ENCODE measurements at regions not wholly inside any gene's neighbourhood (a gene's known extent, or its start where the extent isn't known, plus 50 kb on each side); places are given as distances from the start of the nearest gene placed in this dataset.

- Mint-ChIP-seq H3K4me1 (no peaks in the 10 kb centered on the region), H3K4me3 (no peak overlapping the region), H3K9me3 (peaks cover 3 to 10% (median 5%) of the 10 kb centered on the region in 7 donors), H3K27ac (no peak overlapping the region), H3K27me3 (ENCODE audit: low read depth in 3 of 3) (no peaks in the 10 kb centered on the region), H3K36me3 (no peaks in the 10 kb centered on the region)
- no peaks in the 10 kb centered on the region for H3K79me2 ChIP-seq (ENCODE audit: insufficient read depth, low read length)
- H3K27ac ChIP-seq (ENCODE audit: low read depth in 1 of 2, low read length in 2 of 2), result no peak overlapping the region
- no peak overlapping the region for H3K4me2 ChIP-seq (replicated peaks; ENCODE audit: extremely low read depth, low read length, poor library complexity, severe bottlenecking)
- DNase-seq, result no peak
- H3K4me1 ChIP-seq (ENCODE audit: control insufficient read depth in 1 of 2, insufficient read depth in 2 of 2, low read length in 2 of 2), result no peaks in the 10 kb centered on the region
- H3K36me3 ChIP-seq (replicated peaks in 1 of 2; ENCODE audit: control insufficient read depth in 1 of 2, insufficient read depth in 2 of 2, low read length in 2 of 2), result no peaks in the 10 kb centered on the region
- no peaks in the 10 kb centered on the region for H4K20me1 ChIP-seq (ENCODE audit: insufficient read depth, low read length)
- H3K27me3 ChIP-seq (ENCODE audit: control insufficient read depth in 2 of 2, insufficient read depth in 2 of 2, low read length in 2 of 2), result no peaks in the 10 kb centered on the region
- WGBS (ENCODE audit: insufficient coverage), result no CpG with 5 or more reads among the region's 1 CpG
- no peak overlapping the region for H3K9ac ChIP-seq (ENCODE audit: insufficient read depth, low read length, poor library complexity, severe bottlenecking)
- no peak for TF ChIP-seq CTCF (IDR thresholded peaks at IDR 0.05)
- H3K4me3 ChIP-seq (replicated peaks in 1 of 3; ENCODE audit: low read depth in 2 of 3, low read length in 3 of 3), result no peak overlapping the region
- peaks cover 8 to 18% of the 10 kb centered on the region in 2 donors for H3K9me3 ChIP-seq (replicated peaks in 1 of 2; ENCODE audit: control insufficient read depth in 1 of 2, insufficient read depth in 1 of 2, low read length in 2 of 2)
- H2AFZ ChIP-seq (ENCODE audit: insufficient read depth, low read depth, low read length, poor library complexity, severe bottlenecking), result no peak overlapping the region
- intact Hi-C loops (cut with micrococcal nuclease), result no loop called here
Measured at GRCh38 chr4:141962486-141962885, 326.1 kb downstream of the IL15 start.

- Mint-ChIP-seq H3K27me3 (ENCODE audit: low read depth in 3 of 3) (no peaks in the 10 kb centered on the region), H3K9me3 (peaks cover 14 to 32% (median 26%) of the 10 kb centered on the region in 7 donors), H3K4me3 (no peak overlapping the region), H3K27ac (no peak overlapping the region), H3K36me3 (no peaks in the 10 kb centered on the region), H3K4me1 (no peaks in the 10 kb centered on the region)
- Histone ChIP-seq H3K9me3 (replicated peaks in 1 of 2; ENCODE audit: control insufficient read depth in 1 of 2, insufficient read depth in 1 of 2, low read length in 2 of 2) (peaks cover 9 to 31% of the 10 kb centered on the region in 2 donors), H3K4me2 (replicated peaks; ENCODE audit: extremely low read depth, low read length, poor library complexity, severe bottlenecking) (no peak overlapping the region), H3K36me3 (replicated peaks in 1 of 2; ENCODE audit: control insufficient read depth in 1 of 2, insufficient read depth in 2 of 2, low read length in 2 of 2) (no peaks in the 10 kb centered on the region), H3K27ac (ENCODE audit: low read depth in 1 of 2, low read length in 2 of 2) (no peak overlapping the region), H2AFZ (ENCODE audit: insufficient read depth, low read depth, low read length, poor library complexity, severe bottlenecking) (no peak overlapping the region), H3K4me1 (ENCODE audit: control insufficient read depth in 1 of 2, insufficient read depth in 2 of 2, low read length in 2 of 2) (no peaks in the 10 kb centered on the region), H3K27me3 (ENCODE audit: control insufficient read depth in 2 of 2, insufficient read depth in 2 of 2, low read length in 2 of 2) (no peaks in the 10 kb centered on the region), H4K20me1 (ENCODE audit: insufficient read depth, low read length) (no peaks in the 10 kb centered on the region), H3K9ac (ENCODE audit: insufficient read depth, low read length, poor library complexity, severe bottlenecking) (no peak overlapping the region), H3K79me2 (ENCODE audit: insufficient read depth, low read length) (no peaks in the 10 kb centered on the region), H3K4me3 (replicated peaks in 1 of 3; ENCODE audit: low read depth in 2 of 3, low read length in 3 of 3) (no peak overlapping the region)
- DNase-seq, result peak in 1 of 3 donors; percentile 11
- no peak for TF ChIP-seq CTCF (IDR thresholded peaks at IDR 0.05)
- WGBS (ENCODE audit: insufficient coverage), result no CpG with 5 or more reads among the region's 3 CpGs
- intact Hi-C loops (cut with micrococcal nuclease), result no loop called here
Measured at GRCh38 chr4:141971869-141972268, 335.5 kb downstream of the IL15 start.
